Chondrocyte (in vitro differentiated cells): ENCODE measurements at regions not wholly inside any gene's neighbourhood (a gene's known extent, or its start where the extent isn't known, plus 50 kb on each side); places are given as distances from the start of the nearest gene placed in this dataset.

Experiments
- DNase-seq: peaks from one replicate; pipeline ENCODE4 v3.0.0; 2021; ENCODE audit warnings: mixed read lengths, low spot score
- H3K27ac Mint-ChIP-seq: one replicate; pipeline ENCODE4 v1.8.0; 2021; ENCODE audit warnings: mild to moderate bottlenecking, moderate library complexity, mixed read lengths; ENCODE audit not compliant: unreplicated experiment
- H3K27me3 Mint-ChIP-seq: 2 replicates; pipeline ENCODE4 v1.8.0; 2021; ENCODE audit warnings: low read depth, mixed read lengths
- H3K36me3 Mint-ChIP-seq: 2 replicates; pipeline ENCODE4 v1.8.0; 2021; ENCODE audit warnings: low read depth, mixed read lengths
- H3K4me1 Mint-ChIP-seq: 2 replicates; pipeline ENCODE4 v1.8.0; 2021; ENCODE audit warnings: low read depth, mild to moderate bottlenecking, mixed read lengths
- H3K4me3 Mint-ChIP-seq: one replicate; pipeline ENCODE4 v1.8.0; 2021; ENCODE audit warnings: mild to moderate bottlenecking, moderate library complexity, mixed read lengths; ENCODE audit not compliant: unreplicated experiment
- H3K9me3 Mint-ChIP-seq: 2 replicates; pipeline ENCODE4 v1.8.0; 2021; ENCODE audit warnings: low read depth, mixed read lengths
- TF ChIP-seq, protein P1 (sequence below): fragments of 200-600 bp; sonication (generic); IDR thresholded peaks from 2 replicates; pipeline ENCODE4 v1.5.0; 2021; ENCODE audit warnings: antibody characterized with exemption, mild to moderate bottlenecking, moderate library complexity

DNA sequence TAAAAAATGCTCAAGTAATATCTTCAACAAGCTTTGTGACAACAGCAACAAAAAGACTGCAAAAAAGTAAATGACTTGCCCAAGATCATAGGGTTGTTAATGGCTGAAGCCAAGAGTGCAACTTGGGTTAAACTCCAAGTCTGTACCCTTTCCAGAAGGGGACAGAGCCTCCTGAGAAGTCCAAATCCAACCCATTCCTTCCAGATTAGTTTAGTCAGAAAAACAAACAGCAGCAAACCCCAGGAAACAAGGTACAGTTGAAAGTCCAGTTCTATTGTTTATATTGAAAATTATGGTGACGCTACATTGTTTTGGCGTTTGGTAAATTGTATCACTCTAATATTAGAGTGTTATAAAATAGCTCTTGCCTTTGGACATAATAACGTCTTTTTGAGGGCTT is 239.9 kb downstream of the SPTSSA start:
- H3K27ac Mint-ChIP-seq, result no peak overlapping the region
- peaks cover 2% of the 10 kb centered on the region for H3K36me3 Mint-ChIP-seq
- H3K27me3 Mint-ChIP-seq, result no peaks in the 10 kb centered on the region
- no peak for DNase-seq
- TF ChIP-seq, protein P1, sequence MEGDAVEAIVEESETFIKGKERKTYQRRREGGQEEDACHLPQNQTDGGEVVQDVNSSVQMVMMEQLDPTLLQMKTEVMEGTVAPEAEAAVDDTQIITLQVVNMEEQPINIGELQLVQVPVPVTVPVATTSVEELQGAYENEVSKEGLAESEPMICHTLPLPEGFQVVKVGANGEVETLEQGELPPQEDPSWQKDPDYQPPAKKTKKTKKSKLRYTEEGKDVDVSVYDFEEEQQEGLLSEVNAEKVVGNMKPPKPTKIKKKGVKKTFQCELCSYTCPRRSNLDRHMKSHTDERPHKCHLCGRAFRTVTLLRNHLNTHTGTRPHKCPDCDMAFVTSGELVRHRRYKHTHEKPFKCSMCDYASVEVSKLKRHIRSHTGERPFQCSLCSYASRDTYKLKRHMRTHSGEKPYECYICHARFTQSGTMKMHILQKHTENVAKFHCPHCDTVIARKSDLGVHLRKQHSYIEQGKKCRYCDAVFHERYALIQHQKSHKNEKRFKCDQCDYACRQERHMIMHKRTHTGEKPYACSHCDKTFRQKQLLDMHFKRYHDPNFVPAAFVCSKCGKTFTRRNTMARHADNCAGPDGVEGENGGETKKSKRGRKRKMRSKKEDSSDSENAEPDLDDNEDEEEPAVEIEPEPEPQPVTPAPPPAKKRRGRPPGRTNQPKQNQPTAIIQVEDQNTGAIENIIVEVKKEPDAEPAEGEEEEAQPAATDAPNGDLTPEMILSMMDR, result no peak
- no peak overlapping the region for H3K4me3 Mint-ChIP-seq
- peaks cover 6% of the 10 kb centered on the region for H3K4me1 Mint-ChIP-seq
- H3K9me3 Mint-ChIP-seq, result no peaks in the 10 kb centered on the region

DNA sequence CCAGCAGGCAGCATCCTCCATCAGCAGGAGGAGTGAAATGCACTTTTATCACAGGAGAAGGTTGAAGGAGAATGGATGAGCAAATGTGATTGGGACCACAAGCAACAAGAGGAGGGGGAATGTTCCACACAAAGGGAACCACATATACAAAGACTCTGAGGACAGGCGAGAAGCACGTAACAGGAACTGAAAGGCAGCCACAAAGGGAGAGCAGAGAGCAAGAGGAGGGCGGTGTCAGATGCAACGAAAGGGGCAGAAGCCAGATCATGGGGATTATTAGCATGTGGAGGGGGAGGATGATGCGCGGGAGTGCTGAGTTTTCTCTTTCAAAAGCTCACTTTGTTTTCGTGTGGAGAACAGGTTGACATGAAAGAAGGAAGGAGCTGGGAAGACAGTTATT is 241.1 kb downstream of the SPTSSA start:
- Mint-ChIP-seq H3K4me3 (no peak overlapping the region), H3K4me1 (peaks cover 6% of the 10 kb centered on the region), H3K27ac (no peak overlapping the region), H3K9me3 (peaks cover 7% of the 10 kb centered on the region), H3K36me3 (peaks cover 2% of the 10 kb centered on the region), H3K27me3 (no peaks in the 10 kb centered on the region)
- TF ChIP-seq, protein P1, result no peak
- DNase-seq, result no peak

DNA sequence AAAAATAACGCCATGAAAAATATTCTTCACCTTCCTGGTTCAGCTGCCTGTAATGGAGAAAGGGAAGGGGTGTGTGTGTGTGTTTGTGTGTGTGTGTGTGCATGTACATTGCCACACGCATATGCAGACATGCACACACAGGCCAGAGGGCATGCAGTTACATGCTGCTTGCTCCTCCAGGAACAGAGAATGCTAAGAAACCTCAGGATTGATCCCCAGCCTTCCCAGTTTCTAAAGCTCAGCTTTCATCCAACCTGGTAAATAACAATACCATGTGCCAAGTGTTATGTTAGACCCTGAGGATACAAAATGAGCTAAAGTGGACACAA is 241.7 kb downstream of the SPTSSA start:
- Mint-ChIP-seq H3K27me3 (no peaks in the 10 kb centered on the region), H3K4me1 (peaks cover 6% of the 10 kb centered on the region), H3K4me3 (no peak overlapping the region), H3K9me3 (peaks cover 7% of the 10 kb centered on the region), H3K36me3 (peaks cover 2% of the 10 kb centered on the region), H3K27ac (no peak overlapping the region)
- TF ChIP-seq, protein P1, result no peak
- DNase-seq, result no peak

DNA sequence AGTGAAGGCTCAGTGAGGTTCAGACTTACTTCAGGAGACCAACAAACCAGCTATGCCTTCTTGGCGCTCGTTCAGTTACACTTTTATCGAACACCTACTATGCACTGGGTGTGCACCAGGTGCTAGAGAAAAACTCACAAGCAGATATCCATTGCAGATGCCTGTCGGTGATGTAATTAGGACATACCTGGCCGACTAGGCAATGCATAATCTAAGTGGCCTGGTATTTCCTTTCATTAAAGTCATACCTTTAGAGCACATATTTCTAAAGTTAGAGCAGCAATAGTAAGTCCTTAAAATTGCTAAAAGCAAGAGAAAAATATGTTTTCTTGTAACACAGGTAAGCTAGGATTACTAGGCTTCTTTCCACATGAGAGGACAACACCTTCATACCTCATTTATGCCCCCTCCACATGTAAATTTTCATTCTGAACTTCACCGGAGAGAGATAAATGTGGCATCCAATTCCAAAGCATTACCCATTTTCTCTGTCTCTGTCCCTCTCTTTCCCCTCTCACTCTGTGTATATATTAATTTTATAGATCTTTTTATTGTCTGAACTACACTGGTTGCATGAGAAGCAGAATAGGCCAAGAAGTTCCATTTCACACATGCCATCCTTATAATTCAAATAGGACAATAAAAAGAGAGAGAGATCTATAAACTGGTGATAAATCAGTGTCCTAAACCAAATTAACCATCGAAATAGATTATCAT is 242.2 kb downstream of the SPTSSA start:
- TF ChIP-seq, protein P1, result no peak
- DNase-seq, result no peak
- Mint-ChIP-seq H3K36me3 (peaks cover 2% of the 10 kb centered on the region), H3K4me3 (no peak overlapping the region), H3K27me3 (no peaks in the 10 kb centered on the region), H3K4me1 (peaks cover 6% of the 10 kb centered on the region), H3K27ac (no peak overlapping the region), H3K9me3 (peaks cover 7% of the 10 kb centered on the region)

DNA sequence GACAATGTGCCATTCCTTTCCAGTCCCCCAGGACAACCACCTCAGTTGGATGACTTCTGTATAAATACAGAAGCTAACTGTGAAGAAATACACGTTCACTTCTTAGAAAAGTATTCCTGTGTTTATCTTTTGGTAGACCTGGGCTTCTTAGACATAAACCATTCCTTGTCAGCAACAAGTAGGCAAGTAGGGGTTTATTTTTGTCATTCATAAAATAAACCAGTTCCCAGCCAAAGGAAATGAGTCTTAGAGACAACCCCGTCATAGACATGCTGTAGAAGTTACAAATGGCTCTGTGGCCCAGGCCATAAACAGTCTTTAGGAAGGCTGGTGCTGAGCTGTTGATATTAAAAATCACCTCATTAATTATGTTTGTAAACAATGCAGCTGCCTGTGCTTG is 243.2 kb downstream of the SPTSSA start:
- TF ChIP-seq, protein P1, result no peak
- no peak overlapping the region for H3K27ac Mint-ChIP-seq
- peaks cover 7% of the 10 kb centered on the region for H3K9me3 Mint-ChIP-seq
- no peaks in the 10 kb centered on the region for H3K36me3 Mint-ChIP-seq
- no peak for DNase-seq
- H3K27me3 Mint-ChIP-seq, result no peaks in the 10 kb centered on the region
- H3K4me3 Mint-ChIP-seq, result no peak overlapping the region
- peaks cover 6% of the 10 kb centered on the region for H3K4me1 Mint-ChIP-seq
